Astrocyte of the cerebellum (primary cell): ENCODE measurements at regions not wholly inside any gene's neighbourhood (a gene's known extent, or its start where the extent isn't known, plus 50 kb on each side); places are given as distances from the start of the nearest gene placed in this dataset.
"Not testable (repeated sequence)": the region's sequence is repeated elsewhere in the genome, so short reads cannot be mapped to it uniquely, and the experiment has no call there.

Experiments used
- DNase-seq: peaks from one replicate; pipeline ENCODE4 v3.0.0-alpha.2; 2011; ENCODE audit warnings: low read depth
- H3K4me3 ChIP-seq: 2 replicates; pipeline ENCODE4 v1.5.1; 2011; ENCODE audit warnings: mild to moderate bottlenecking, low read depth, low read length, moderate library complexity
- in situ Hi-C: cut with HindIII; loops from 2 replicates; pipeline ENCODE4 v1.10.0; 2017; ENCODE audit warnings: low sequenced_read_pairs
- TF ChIP-seq, protein P1 (sequence below): IDR thresholded peaks from 2 replicates; pipeline ENCODE4 v1.5.1; 2012; ENCODE audit warnings: low read length, low read depth, moderate library complexity, mild to moderate bottlenecking; ENCODE audit errors: missing control alignments

DNA sequence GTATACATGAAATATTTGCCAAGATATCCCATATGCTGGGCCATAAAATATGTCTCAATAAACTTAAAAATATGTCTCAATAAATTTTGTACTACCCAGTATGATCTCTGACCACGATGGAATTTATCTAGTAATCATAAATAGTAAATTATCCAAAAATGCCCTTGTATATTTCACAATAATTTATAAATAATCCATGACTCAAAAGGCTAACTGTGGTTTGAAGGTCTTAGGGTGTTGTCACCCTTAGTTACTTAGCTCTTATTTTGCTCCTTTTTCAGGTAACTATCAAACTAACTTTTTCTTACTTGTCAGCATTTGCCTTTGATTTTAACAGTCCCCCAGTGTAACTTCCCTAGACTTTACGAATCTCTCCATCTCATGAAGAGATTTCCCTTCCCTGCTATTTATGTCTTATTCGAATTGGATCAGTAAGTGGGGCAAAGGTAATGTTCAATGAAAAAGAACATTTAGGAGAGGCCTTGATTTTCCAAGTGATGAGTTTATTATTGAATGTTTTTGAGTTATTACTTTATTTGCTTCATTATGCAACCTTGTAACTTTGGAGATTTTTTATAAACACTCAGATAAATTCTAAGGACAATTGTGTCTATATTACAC is 109.0 kb upstream of the THBS2 start:
- H3K4me3 ChIP-seq: no peak overlapping the region
- no peak for DNase-seq
- in situ Hi-C loops: no loop called here
- TF ChIP-seq, protein P1, sequence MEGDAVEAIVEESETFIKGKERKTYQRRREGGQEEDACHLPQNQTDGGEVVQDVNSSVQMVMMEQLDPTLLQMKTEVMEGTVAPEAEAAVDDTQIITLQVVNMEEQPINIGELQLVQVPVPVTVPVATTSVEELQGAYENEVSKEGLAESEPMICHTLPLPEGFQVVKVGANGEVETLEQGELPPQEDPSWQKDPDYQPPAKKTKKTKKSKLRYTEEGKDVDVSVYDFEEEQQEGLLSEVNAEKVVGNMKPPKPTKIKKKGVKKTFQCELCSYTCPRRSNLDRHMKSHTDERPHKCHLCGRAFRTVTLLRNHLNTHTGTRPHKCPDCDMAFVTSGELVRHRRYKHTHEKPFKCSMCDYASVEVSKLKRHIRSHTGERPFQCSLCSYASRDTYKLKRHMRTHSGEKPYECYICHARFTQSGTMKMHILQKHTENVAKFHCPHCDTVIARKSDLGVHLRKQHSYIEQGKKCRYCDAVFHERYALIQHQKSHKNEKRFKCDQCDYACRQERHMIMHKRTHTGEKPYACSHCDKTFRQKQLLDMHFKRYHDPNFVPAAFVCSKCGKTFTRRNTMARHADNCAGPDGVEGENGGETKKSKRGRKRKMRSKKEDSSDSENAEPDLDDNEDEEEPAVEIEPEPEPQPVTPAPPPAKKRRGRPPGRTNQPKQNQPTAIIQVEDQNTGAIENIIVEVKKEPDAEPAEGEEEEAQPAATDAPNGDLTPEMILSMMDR: no peak

DNA sequence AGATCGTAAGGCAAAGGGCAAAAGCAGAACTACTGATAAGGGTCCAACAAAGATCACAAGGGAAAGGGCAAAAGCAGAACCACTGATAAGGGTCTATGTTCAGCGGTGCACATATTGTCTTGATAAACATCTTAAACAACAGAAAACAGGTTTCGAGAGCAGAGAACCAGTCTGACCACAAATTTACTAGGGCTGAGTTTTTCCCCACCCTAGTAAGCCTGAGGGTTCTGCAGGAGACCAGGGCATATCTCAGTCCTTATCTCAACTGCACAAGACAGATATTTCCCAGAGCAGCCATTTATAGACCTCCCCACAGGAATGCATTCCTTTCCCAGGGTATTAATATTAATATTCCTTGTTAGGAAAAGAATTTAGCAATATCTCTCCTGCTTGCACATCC is 101.4 kb upstream of the THBS2 start:
- H3K4me3 ChIP-seq, in situ Hi-C loops, DNase-seq: not testable (repeated sequence)

DNA sequence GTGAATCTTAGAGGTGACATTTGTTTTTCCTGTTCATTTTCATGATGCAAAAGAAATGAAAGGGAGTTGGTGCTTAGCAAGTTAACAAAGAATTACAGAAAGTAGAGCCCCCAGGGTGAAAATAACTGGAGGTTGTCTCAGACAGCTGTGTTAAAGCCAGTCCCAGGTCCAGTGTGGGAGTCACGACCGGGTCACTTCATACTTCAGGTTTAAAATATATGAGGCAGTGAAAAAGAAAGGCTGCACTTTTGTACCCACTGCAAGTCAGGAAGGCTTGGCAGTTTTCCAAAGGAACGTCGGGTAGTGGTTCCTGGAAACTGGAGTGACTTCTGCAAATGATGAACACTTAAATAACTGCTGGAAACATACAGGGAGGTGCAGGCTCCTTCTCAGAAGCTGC is 91.5 kb upstream of the THBS2 start:
- TF ChIP-seq, protein P1: no peak
- in situ Hi-C loops: no loop called here
- no peak for DNase-seq
- H3K4me3 ChIP-seq: no peak overlapping the region

DNA sequence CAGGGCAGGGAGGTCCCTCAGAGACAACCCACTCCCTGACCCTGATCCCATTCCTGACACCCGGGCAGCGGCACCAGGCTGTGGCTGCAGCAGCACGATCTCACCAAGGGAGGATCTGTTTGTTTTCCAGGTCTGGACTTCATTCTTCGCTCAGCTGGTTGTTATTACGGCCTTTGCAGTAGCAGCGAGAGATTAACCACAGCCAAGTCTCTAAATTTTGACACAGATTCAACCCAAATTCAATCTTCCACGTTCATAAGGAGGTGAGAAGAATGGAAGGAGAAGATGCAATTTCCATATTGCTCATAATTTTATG is 91.1 kb upstream of the THBS2 start:
- TF ChIP-seq, protein P1: no peak
- in situ Hi-C loops: no loop called here
- no peak for DNase-seq
- no peak overlapping the region for H3K4me3 ChIP-seq

DNA sequence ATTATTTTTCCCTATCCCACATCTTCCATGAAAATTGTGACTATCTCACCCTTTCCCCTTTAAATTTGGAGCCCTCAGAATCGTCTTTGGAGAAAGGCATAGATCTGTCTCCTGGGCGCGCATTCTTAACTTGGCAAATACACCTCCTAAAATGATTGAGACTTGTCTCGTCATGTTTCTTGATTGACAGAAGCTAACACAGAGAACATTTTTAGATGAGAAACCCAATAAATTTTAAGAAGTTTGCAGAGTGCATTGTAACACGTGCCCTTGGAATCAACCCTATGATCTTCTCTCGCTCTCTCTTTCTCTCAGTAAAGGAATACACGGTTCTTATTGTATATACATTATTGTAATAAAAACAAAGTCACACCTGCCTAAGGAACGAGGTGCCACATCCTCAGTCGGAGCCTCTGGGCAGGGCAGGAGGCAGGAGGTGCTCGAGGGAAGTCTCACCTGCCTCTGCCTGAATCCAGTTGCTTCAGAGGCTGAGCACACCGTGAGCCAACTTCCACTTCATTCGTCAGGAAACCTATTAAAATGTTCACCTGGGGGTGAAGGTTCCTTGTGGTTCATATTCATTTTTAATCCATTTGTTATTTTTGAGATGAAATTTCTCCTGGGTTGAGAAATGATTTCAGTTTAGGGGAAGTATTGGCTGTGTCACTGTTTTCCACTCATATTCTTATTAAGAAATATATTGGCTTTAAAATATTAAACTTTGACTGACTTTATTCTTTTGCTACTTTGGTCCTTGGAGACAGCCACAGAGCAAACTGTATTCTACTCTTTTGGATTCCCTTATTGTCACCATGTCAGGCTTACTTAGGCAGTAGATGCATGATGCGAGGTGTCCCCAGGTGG is 90.5 kb upstream of the THBS2 start:
- in situ Hi-C loops: no loop called here
- H3K4me3 ChIP-seq: no peak overlapping the region
- DNase-seq: no peak
- TF ChIP-seq, protein P1: no peak

DNA sequence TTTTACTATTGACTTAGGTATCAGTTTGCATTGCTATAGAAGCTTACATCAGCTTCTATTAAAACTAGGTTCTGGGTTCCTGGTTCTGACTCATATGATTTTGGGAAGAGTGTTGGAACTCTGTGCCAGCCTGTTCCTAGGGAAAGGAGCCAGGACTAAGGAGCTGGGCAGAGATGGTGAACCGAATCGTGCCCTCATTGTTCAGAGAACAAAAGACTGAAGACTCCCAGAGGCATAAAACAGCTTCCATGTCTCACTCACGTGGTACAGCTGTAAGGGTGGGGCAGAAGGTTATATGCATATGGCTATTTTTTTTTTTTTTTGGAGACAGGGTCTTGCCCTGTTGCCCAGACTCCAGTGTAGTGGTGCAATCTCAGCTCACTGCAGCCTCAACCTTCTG is 89.1 kb upstream of the THBS2 start:
- TF ChIP-seq, protein P1: no peak
- no peak overlapping the region for H3K4me3 ChIP-seq
- in situ Hi-C loops: no loop called here
- no peak for DNase-seq

DNA sequence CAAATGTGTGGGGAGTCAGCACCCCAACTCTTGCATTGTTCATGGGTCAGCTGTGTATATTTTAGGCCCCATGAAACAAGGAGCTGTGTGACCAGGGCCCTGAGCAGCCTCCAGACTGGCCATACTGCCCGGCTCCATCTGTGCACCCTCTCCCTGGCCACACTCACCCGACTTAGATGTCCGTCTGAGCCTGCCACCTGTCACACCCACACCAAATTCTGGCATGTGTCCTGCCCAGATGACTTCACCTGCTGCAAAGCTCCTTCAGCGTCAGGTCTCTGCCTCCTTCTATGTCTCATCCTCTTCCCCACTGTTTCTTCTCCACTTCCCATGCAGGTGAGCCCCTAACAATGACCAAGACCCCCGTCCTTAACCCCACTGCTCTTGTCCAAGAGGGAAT is 88.1 kb upstream of the THBS2 start:
- in situ Hi-C loops: no loop called here
- H3K4me3 ChIP-seq: no peak overlapping the region
- TF ChIP-seq, protein P1: no peak
- DNase-seq: no peak
